Endothelial cell of umbilical vein (primary cell): ENCODE measurements at regions not wholly inside any gene's neighbourhood (a gene's known extent, or its start where the extent isn't known, plus 50 kb on each side); places are given as distances from the start of the nearest gene placed in this dataset.

Experiments used
- BruUV-seq: library from RNA; stranded (reverse); fragments of 400-500 nt; replicated peaks from 2 replicates; lab custom pipeline; 2021; lab: Mats Ljungman, UMichigan
- CTCF ChIA-PET: fragments of 300-600, 350-600 bp; sonication (Branson Sonifier 250); formaldehyde crosslinking; loops from one replicate; lab custom pipeline; 2021; ENCODE audit warnings: antibody characterized with exemption, inconsistent platforms; lab: Charles Lee
- POLR2A ChIA-PET: fragments of 300-600, 350-600 bp; sonication (Branson Sonifier 250); formaldehyde crosslinking; loops from one replicate; lab custom pipeline; 2021; ENCODE audit warnings: antibody characterized with exemption, inconsistent platforms; lab: Charles Lee
- DNase-seq: peaks from one replicate; pipeline ENCODE4 v3.0.0-alpha.2; 2011; ENCODE audit warnings: low read depth, low spot score
- FAIRE-seq: peaks from 2 replicates; lab custom pipeline; 2011; peaks lifted over from hg19 to GRCh38; lab: Jason Lieb, UNC
- H2AFZ ChIP-seq: 2 replicates; pipeline ENCODE4 v1.6.0; 2012; ENCODE audit warnings: low read depth, low read length, control low read depth, inconsistent platforms
- H3K27ac ChIP-seq: 2 replicates; pipeline ENCODE4 v1.5.1; 2011; ENCODE audit warnings: low read depth, mild to moderate bottlenecking, control low read depth, low read length, moderate library complexity; ENCODE audit not compliant: insufficient read depth
- H3K27me3 ChIP-seq, 2 experiments: 2 replicates each; pipeline versions ENCODE4 v1.6.0 to v1.6.1; 2011; ENCODE audit warnings: low read length in 2 of 2, mixed read lengths in 1 of 2; ENCODE audit not compliant: control insufficient read depth in 2 of 2, insufficient read depth in 2 of 2
- H3K36me3 ChIP-seq, 2 experiments: 2 replicates in 1 of 2; 3 replicates in 1 of 2; pipeline ENCODE4 v1.5.1; 2011; ENCODE audit warnings: low read length in 2 of 2, mild to moderate bottlenecking in 1 of 2, moderate library complexity in 1 of 2; ENCODE audit not compliant: control insufficient read depth in 2 of 2, insufficient read depth in 2 of 2; ENCODE audit errors: extremely low read depth in 1 of 2
- H3K4me1 ChIP-seq: 3 replicates; pipeline ENCODE4 v1.5.1; 2011; ENCODE audit warnings: mild to moderate bottlenecking, low read length; ENCODE audit not compliant: control insufficient read depth, insufficient read depth; ENCODE audit errors: extremely low read depth
- H3K4me2 ChIP-seq: 2 replicates; pipeline ENCODE4 v1.6.1; 2011; ENCODE audit warnings: low read length, control low read depth, mixed read lengths; ENCODE audit not compliant: insufficient read depth
- H3K4me3 ChIP-seq, 3 experiments: fragments of 200-600 bp in 1 of 3; sonication (generic), shearing (Covaris generic) in 1 of 3; replicated peaks in 1 of 3; 2 replicates each; pipeline ENCODE4 v1.5.1; 2011 to 2016; ENCODE audit warnings: control low read depth in 3 of 3, low read length in 3 of 3, mild to moderate bottlenecking in 2 of 3, inconsistent platforms in 1 of 3, low read depth in 1 of 3, moderate library complexity in 1 of 3; ENCODE audit not compliant: insufficient read depth in 1 of 3
- H3K79me2 ChIP-seq: 2 replicates; pipeline ENCODE4 v1.6.0; 2012; ENCODE audit warnings: low read length, inconsistent platforms; ENCODE audit not compliant: control insufficient read depth, insufficient read depth
- H3K9ac ChIP-seq: replicated peaks from 2 replicates; pipeline ENCODE3; 2011; ENCODE audit warnings: low read length, control low read depth; ENCODE audit not compliant: insufficient read depth; ENCODE audit errors: extremely low read depth
- H3K9me1 ChIP-seq: replicated peaks from 3 replicates; pipeline ENCODE4 v1.6.0; 2011; ENCODE audit warnings: mild to moderate bottlenecking, low read length; ENCODE audit not compliant: control insufficient read depth, insufficient read depth; ENCODE audit errors: extremely low read depth
- H3K9me3 ChIP-seq: replicated peaks from 2 replicates; pipeline ENCODE4 v1.5.1; 2012; ENCODE audit warnings: low read length, inconsistent platforms; ENCODE audit not compliant: control insufficient read depth, insufficient read depth
- H4K20me1 ChIP-seq: replicated peaks from 2 replicates; pipeline ENCODE3; 2011; ENCODE audit warnings: mild to moderate bottlenecking, low read length; ENCODE audit not compliant: control insufficient read depth, insufficient read depth; ENCODE audit errors: extremely low read depth
- CTCF ChIP-seq, 2 donors: IDR thresholded peaks; 1 replicate in 1 of 2; 2 replicates in 1 of 2; pipeline ENCODE4 v1.5.1; 2011; ENCODE audit warnings: low read length in 2 of 2, mild to moderate bottlenecking in 2 of 2, moderate library complexity in 2 of 2, control low read depth in 1 of 2, inconsistent platforms in 1 of 2, low read depth in 1 of 2; ENCODE audit not compliant: insufficient read depth in 1 of 2; ENCODE audit errors: extremely low read depth in 1 of 2
- EZH2 ChIP-seq: IDR thresholded peaks from 2 replicates; pipeline ENCODE4 v1.6.1; 2012; ENCODE audit warnings: borderline replicate concordance, low read depth, mild to moderate bottlenecking, moderate library complexity, low read length, inconsistent platforms; ENCODE audit not compliant: severe bottlenecking
- FOS ChIP-seq: IDR thresholded peaks from 2 replicates; pipeline ENCODE4 v1.6.1; 2011; ENCODE audit warnings: mild to moderate bottlenecking, low read length, moderate library complexity, borderline replicate concordance; ENCODE audit not compliant: insufficient read depth
- GATA2 ChIP-seq: IDR thresholded peaks from 2 replicates; pipeline ENCODE4 v1.7.0; 2011; ENCODE audit warnings: low read depth, mild to moderate bottlenecking, moderate library complexity, mixed read lengths, low read length; ENCODE audit not compliant: insufficient read length, insufficient read depth
- JUN ChIP-seq: IDR thresholded peaks from 2 replicates; pipeline ENCODE4 v1.6.1; 2011; ENCODE audit warnings: borderline replicate concordance, low read depth; ENCODE audit not compliant: insufficient read length, insufficient read depth
- MAX ChIP-seq: IDR thresholded peaks from 2 replicates; pipeline ENCODE4 v1.6.1; 2011; ENCODE audit not compliant: insufficient read depth, insufficient read length
- MYC ChIP-seq: IDR thresholded peaks from one replicate; pipeline ENCODE4 v1.6.1; 2011; ENCODE audit warnings: mild to moderate bottlenecking, low read depth, low read length
- POLR2A ChIP-seq: IDR thresholded peaks from 2 replicates; pipeline ENCODE4 v1.6.1; 2012; ENCODE audit warnings: low read depth, mild to moderate bottlenecking, control low read depth, low read length
- POLR2AphosphoS5 ChIP-seq: IDR thresholded peaks from 2 replicates; pipeline ENCODE4 v1.6.1; 2012; ENCODE audit warnings: low read depth, mild to moderate bottlenecking, control low read depth, low read length, moderate library complexity; ENCODE audit not compliant: insufficient read depth
- dilution Hi-C: fragments of 300-500 bp; cut with MboI; formaldehyde crosslinking; loops from one replicate; pipeline ENCODE4 v1.15.0; 2019; ENCODE audit warnings: low sequenced_read_pairs; ENCODE audit not compliant: extremely low pct_ligation_motif_present
- intact Hi-C: fragments of 100-400 bp; cut with micrococcal nuclease; formaldehyde crosslinking; loops from one replicate; pipeline ENCODE4 v1.10.0; 2022

- no peaks in the 10 kb centered on the region for H3K36me3 ChIP-seq
- H3K9me3 ChIP-seq, result no peaks in the 10 kb centered on the region
- no peaks in the 10 kb centered on the region for H3K4me1 ChIP-seq
- DNase-seq, result no peak
- dilution Hi-C loops, result no loop called here
- ChIA-PET POLR2A (no interaction called here), CTCF (no interaction called here)
- intact Hi-C loops, result no loop called here
- no peak overlapping the region for H3K9ac ChIP-seq
- H3K9me1 ChIP-seq, result no peaks in the 10 kb centered on the region
- H3K4me2 ChIP-seq, result no peak overlapping the region
- H3K79me2 ChIP-seq, result no peaks in the 10 kb centered on the region
- no peaks in the 10 kb centered on the region for H3K27me3 ChIP-seq
- no TSS peak for BruUV-seq
- H3K4me3 ChIP-seq, result no peak overlapping the region
- no peak overlapping the region for H3K27ac ChIP-seq
- no peak overlapping the region for H2AFZ ChIP-seq
- TF ChIP-seq GATA2, result no peak
- no peak for TF ChIP-seq JUN
- no peak for TF ChIP-seq CTCF (IDR thresholded peaks at IDR 0.05; ENCODE audit: extremely low read depth in 1 of 2, insufficient read depth in 1 of 2, low read depth in 1 of 2, low read length in 2 of 2)
- TF ChIP-seq POLR2AphosphoS5, result no peak
- TF ChIP-seq POLR2A, result no peak
- TF ChIP-seq FOS, result no peak
- TF ChIP-seq MYC, result no peak
- TF ChIP-seq EZH2, result no peak
- no peak for TF ChIP-seq MAX
- FAIRE-seq, result no peak
- no peaks in the 10 kb centered on the region for H4K20me1 ChIP-seq
Observed at GRCh38 chr7:110386913-110387312, 704.0 kb upstream of the LRRN3 start.
